ENCODE measurements at regions not wholly inside any gene's neighbourhood (a gene's known extent, or its start where the extent isn't known, plus 50 kb on each side); places are given as distances from the start of the nearest gene placed in this dataset.

- TF ChIP-seq, protein P1, sequence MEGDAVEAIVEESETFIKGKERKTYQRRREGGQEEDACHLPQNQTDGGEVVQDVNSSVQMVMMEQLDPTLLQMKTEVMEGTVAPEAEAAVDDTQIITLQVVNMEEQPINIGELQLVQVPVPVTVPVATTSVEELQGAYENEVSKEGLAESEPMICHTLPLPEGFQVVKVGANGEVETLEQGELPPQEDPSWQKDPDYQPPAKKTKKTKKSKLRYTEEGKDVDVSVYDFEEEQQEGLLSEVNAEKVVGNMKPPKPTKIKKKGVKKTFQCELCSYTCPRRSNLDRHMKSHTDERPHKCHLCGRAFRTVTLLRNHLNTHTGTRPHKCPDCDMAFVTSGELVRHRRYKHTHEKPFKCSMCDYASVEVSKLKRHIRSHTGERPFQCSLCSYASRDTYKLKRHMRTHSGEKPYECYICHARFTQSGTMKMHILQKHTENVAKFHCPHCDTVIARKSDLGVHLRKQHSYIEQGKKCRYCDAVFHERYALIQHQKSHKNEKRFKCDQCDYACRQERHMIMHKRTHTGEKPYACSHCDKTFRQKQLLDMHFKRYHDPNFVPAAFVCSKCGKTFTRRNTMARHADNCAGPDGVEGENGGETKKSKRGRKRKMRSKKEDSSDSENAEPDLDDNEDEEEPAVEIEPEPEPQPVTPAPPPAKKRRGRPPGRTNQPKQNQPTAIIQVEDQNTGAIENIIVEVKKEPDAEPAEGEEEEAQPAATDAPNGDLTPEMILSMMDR (IDR thresholded peaks at IDR 0.05): no peak
- no peak for TF ChIP-seq POLR2A (IDR thresholded peaks at IDR 0.05)
These were observed 180.3 kb upstream of the GATB start for GRCh38 chr4:151940926-151941617.
